Effector memory CD4-positive, alpha-beta T cell (primary cell): ENCODE measurements at regions not wholly inside any gene's neighbourhood (a gene's known extent, or its start where the extent isn't known, plus 50 kb on each side); places are given as distances from the start of the nearest gene placed in this dataset.

ENCODE experiments used
- DNase-seq, 3 donors: peaks; one replicate each; pipeline ENCODE4 v3.0.0-alpha.2; 2020
- H3K27ac ChIP-seq: 2 replicates; pipeline ENCODE4 v1.7.0; 2013; ENCODE audit warnings: mild to moderate bottlenecking, low read length, moderate library complexity; ENCODE audit not compliant: insufficient read depth, poor library complexity, severe bottlenecking
- H3K27me3 ChIP-seq: replicated peaks from 2 replicates; pipeline ENCODE4 v1.7.0; 2013; ENCODE audit warnings: mild to moderate bottlenecking, low read length; ENCODE audit not compliant: insufficient read depth, control insufficient read depth, poor library complexity, severe bottlenecking
- H3K36me3 ChIP-seq: 2 replicates; pipeline ENCODE4 v1.7.0; 2013; ENCODE audit warnings: mild to moderate bottlenecking, low read length, moderate library complexity; ENCODE audit not compliant: control insufficient read depth, insufficient read depth
- H3K4me1 ChIP-seq: 2 replicates; pipeline ENCODE4 v1.7.0; 2013; ENCODE audit warnings: low read length, mild to moderate bottlenecking; ENCODE audit not compliant: control insufficient read depth, insufficient read depth, poor library complexity, severe bottlenecking
- H3K4me3 ChIP-seq: 2 replicates; pipeline ENCODE4 v1.7.0; 2013; ENCODE audit warnings: low read length, low read depth, mild to moderate bottlenecking; ENCODE audit not compliant: insufficient read depth, poor library complexity, severe bottlenecking
- H3K9me3 ChIP-seq: 2 replicates; pipeline ENCODE4 v1.7.0; 2013; ENCODE audit warnings: mild to moderate bottlenecking, low read length, moderate library complexity; ENCODE audit not compliant: control insufficient read depth

GRCh38 chr5:20500546-20500945 lies 512.5 kb upstream of the CDH18 start:
- Histone ChIP-seq H3K36me3 (no peaks in the 10 kb centered on the region), H3K27ac (no peak overlapping the region), H3K4me3 (no peak overlapping the region), H3K27me3 (no peaks in the 10 kb centered on the region), H3K4me1 (no peaks in the 10 kb centered on the region), H3K9me3 (no peaks in the 10 kb centered on the region)
- no peak for DNase-seq

DNA sequence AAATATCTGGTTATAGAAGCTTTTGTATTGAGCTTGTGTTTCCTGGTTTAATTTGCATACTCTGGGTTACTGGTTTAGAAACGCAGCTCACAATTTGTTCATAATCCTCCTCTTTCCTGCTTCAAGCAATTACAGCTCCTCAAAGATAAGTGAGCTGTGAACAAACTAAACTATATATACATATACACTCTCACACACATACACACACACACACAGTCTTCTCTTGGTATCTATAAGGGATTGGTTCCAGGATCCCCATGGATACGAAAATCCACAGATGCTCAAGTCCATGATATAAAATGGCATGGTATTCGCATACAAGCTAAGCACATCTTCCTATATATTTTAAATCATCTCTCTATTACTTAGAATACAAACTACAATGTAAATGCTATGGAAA lies 510.9 kb upstream of the CDH18 start:
- no peak for DNase-seq

GRCh38 chr5:20498102-20498501 lies 510.1 kb upstream of the CDH18 start:
- Histone ChIP-seq H3K9me3 (no peaks in the 10 kb centered on the region), H3K27ac (no peak overlapping the region), H3K36me3 (no peaks in the 10 kb centered on the region), H3K4me3 (no peak overlapping the region), H3K27me3 (no peaks in the 10 kb centered on the region), H3K4me1 (no peaks in the 10 kb centered on the region)
- no peak for DNase-seq

More for the DNA sequence above, 510.9 kb upstream of the CDH18 start:
- no peaks in the 10 kb centered on the region for H3K4me1 ChIP-seq
- no peak overlapping the region for H3K4me3 ChIP-seq
- H3K9me3 ChIP-seq = no peaks in the 10 kb centered on the region
- no peaks in the 10 kb centered on the region for H3K27me3 ChIP-seq
- no peak overlapping the region for H3K27ac ChIP-seq
- H3K36me3 ChIP-seq = no peaks in the 10 kb centered on the region

DNA sequence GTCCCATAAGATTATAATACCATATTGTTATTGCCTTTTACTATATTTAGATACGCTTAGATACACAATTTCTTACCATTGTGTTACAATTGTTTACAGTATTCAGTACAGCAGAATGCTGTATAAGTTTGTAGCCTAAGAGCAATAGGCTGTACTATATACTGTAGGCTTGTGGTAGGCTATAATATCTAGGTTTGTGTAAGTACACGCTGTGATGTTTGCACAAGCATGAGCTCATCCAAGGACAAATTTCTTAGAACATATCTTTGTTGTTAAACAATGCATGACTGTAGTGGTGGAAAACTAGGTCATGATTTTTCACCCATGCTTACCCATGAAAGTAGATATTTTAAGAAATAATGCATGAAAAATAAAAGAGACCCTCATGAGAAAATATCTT lies 509.4 kb upstream of the CDH18 start:
- Histone ChIP-seq H3K4me3 (no peak overlapping the region), H3K4me1 (no peaks in the 10 kb centered on the region), H3K9me3 (no peaks in the 10 kb centered on the region), H3K27me3 (no peaks in the 10 kb centered on the region), H3K27ac (no peak overlapping the region), H3K36me3 (no peaks in the 10 kb centered on the region)
- DNase-seq = no peak

DNA sequence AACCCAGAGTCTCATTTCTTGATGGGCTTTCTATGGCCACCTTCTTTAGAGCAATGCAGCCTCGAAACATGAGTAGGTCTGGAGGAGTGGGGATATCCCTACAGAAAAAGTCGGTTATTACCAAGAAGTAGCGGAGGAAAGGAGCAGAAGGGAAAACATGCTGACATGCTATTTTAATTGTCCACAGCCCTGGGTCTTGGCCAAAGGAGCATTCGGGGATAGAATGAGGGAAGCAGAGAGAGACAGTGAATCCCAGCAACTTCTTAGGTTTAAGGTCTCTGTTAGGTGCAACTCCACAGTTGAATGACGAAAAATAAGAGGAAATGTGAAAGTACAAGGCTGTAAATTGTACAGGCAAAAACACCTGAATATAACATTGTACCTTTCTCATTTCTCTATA lies 506.7 kb upstream of the CDH18 start:
- no peaks in the 10 kb centered on the region for H3K9me3 ChIP-seq
- H3K27ac ChIP-seq = no peak overlapping the region
- H3K4me3 ChIP-seq = no peak overlapping the region
- DNase-seq = no peak
- no peaks in the 10 kb centered on the region for H3K27me3 ChIP-seq
- no peaks in the 10 kb centered on the region for H3K4me1 ChIP-seq
- no peaks in the 10 kb centered on the region for H3K36me3 ChIP-seq

DNA sequence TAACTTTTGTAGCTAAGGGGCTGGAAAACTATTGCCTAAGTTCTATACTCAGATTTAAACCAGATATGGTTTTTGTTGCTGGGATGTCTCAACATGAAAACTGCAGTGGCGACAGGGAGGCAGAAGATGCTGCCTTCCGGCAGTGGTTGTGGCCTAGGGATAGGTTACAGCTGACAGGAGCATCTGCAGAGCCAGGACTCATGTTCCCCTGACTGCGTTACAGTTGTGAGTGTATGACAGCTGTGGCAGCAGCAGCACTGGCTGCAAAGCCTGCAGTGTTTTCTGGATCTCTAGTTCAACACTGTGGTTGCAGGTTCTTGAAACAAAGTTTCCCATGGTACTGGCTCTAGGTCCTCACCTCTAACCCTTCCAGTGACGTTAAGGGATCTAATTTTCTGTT lies 498.8 kb upstream of the CDH18 start:
- no peak overlapping the region for H3K4me3 ChIP-seq
- no peak for DNase-seq
- no peaks in the 10 kb centered on the region for H3K27me3 ChIP-seq
- no peaks in the 10 kb centered on the region for H3K36me3 ChIP-seq
- no peaks in the 10 kb centered on the region for H3K4me1 ChIP-seq
- no peak overlapping the region for H3K27ac ChIP-seq
- H3K9me3 ChIP-seq = no peaks in the 10 kb centered on the region

DNA sequence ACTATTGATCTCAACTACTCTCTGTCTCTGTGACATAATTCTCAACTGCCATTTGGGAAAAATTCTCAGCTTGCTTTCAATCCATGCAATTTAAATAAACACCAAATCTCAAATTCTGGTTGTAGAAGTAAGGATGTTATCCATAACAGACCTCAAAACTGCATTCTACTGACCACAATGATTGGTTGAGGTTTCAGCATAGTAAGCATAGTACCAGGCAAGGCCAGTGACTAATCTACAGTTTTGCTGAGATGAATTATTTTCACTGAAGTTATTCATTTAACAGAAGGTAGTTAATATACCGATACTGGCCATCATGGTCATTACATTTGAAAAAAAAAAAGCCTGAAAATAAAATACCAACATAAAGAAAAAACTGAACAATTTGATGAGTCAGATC lies 488.0 kb upstream of the CDH18 start:
- no peaks in the 10 kb centered on the region for H3K36me3 ChIP-seq
- no peaks in the 10 kb centered on the region for H3K27me3 ChIP-seq
- H3K4me3 ChIP-seq = no peak overlapping the region
- no peaks in the 10 kb centered on the region for H3K4me1 ChIP-seq
- DNase-seq = no peak
- H3K27ac ChIP-seq = no peak overlapping the region
- no peaks in the 10 kb centered on the region for H3K9me3 ChIP-seq

- Histone ChIP-seq H3K27me3 (no peaks in the 10 kb centered on the region), H3K4me1 (no peaks in the 10 kb centered on the region), H3K36me3 (no peaks in the 10 kb centered on the region), H3K4me3 (no peak overlapping the region), H3K27ac (no peak overlapping the region), H3K9me3 (no peaks in the 10 kb centered on the region)
- no peak for DNase-seq
These were observed 483.0 kb upstream of the CDH18 start for GRCh38 chr5:20470997-20471396.

GRCh38 chr5:20469792-20470191 lies 481.8 kb upstream of the CDH18 start:
- Histone ChIP-seq H3K36me3 (no peaks in the 10 kb centered on the region), H3K27ac (no peak overlapping the region), H3K4me1 (no peaks in the 10 kb centered on the region), H3K9me3 (no peaks in the 10 kb centered on the region), H3K27me3 (no peaks in the 10 kb centered on the region), H3K4me3 (no peak overlapping the region)
- no peak for DNase-seq

DNA sequence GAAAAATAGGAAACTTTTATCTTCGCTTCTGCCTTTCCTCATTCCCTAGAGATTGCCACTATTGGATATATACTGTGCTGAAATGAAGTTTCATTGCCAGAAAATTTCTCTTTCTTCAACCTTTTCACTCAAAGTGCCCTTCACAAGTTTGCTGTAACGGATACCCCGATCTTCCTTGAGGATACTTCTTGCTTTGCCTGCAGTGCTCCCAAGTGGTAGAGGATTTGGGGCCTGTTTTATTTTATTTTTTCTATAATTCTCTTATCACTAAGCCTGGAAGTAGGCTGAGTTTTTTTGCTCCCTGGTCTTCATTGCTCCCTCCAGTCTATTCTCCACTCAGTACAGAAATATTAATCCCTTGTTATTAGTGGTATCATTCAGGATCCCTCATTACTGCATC lies 481.4 kb upstream of the CDH18 start:
- no peak overlapping the region for H3K27ac ChIP-seq
- H3K4me3 ChIP-seq = no peak overlapping the region
- no peaks in the 10 kb centered on the region for H3K9me3 ChIP-seq
- no peaks in the 10 kb centered on the region for H3K27me3 ChIP-seq
- no peak for DNase-seq
- H3K36me3 ChIP-seq = no peaks in the 10 kb centered on the region
- no peaks in the 10 kb centered on the region for H3K4me1 ChIP-seq

- H3K36me3 ChIP-seq = no peaks in the 10 kb centered on the region
- no peak overlapping the region for H3K27ac ChIP-seq
- H3K9me3 ChIP-seq = no peaks in the 10 kb centered on the region
- no peak overlapping the region for H3K4me3 ChIP-seq
- DNase-seq = no peak
- H3K4me1 ChIP-seq = no peaks in the 10 kb centered on the region
- no peaks in the 10 kb centered on the region for H3K27me3 ChIP-seq
These were observed 478.5 kb upstream of the CDH18 start for GRCh38 chr5:20466512-20466911.
